ENCODE measurements at regions not wholly inside any gene's neighbourhood (a gene's known extent, or its start where the extent isn't known, plus 50 kb on each side); places are given as distances from the start of the nearest gene placed in this dataset.

DNA sequence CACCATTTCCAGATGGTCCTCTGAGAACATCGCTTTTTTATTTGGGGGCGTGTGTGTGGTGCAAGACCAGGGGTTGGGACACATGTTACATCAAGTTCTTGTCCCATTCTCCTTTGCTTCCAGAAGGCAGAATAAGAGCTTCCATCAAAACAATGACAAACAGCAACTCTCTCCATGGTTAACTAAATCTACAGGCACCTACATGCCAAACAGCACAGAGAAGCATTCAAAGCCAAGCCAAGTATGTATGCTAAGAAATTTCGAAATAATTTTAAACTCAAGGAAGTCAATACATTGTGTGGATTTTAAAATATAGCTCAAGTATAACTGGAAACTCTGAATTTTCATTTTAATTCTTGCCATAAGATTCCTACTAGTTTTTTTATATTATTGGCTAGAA lies 105.6 kb downstream of the SEC61B start:
- no peak for DNase-seq (ENCODE audit: low spot score)

DNA sequence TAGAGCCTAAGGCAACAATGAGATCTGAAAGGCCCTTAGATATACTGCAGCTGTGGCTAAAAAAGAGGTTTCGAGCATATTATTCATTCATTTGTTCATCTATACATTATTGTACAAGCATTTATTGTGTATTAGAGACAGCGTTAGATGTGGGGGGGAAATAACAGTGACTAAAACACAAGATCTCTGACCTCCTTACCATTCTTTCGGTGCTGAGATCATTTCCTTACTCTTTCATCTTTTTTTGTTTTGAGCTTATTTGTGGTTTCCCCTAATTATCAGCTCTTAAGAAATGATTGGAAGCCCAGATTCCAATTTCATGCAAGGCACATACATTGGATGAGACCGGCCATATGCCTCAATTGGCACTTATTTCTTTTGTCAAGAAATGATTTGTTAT lies 113.2 kb downstream of the SEC61B start:
- no peak for DNase-seq (ENCODE audit: low spot score)

DNA sequence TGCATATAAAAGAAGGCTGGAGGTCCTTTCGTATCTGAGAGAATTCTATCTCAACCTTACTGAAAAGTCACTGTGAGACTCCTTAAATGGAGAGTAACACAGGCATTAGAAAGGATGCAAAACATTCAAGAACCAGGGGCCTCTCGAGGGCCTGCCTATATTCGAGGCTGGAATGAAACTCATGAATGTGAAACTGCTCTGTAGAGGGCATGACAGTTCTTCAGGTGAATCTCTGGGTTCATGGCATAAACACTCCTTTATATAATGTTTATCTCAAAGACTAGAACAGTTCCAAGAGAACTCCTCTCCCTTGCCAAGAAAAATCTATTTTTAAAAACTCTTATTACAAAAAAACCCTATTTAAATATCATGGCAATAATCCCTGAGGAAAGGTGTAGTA lies 113.9 kb downstream of the SEC61B start:
- no peak for DNase-seq (ENCODE audit: low spot score)

DNA sequence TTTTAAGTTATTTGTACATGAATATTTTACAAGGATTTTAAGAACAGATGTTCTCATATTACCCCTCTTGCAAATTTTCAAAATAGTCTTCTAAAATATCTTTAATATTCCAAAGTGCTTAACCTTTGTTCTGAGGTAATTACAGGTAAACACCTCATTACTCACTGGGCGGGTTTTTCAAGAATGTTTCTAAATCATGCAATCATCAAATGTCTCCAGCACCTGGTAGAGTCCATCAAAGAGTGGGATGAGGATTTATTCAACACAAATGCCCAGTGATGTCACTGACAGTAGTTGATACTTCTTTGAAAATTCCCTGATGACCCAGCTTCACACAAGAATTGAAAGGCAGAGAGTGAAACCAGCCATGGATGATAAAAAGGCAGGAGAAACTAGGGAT lies 114.4 kb downstream of the SEC61B start:
- no peak for DNase-seq (ENCODE audit: low spot score)

DNA sequence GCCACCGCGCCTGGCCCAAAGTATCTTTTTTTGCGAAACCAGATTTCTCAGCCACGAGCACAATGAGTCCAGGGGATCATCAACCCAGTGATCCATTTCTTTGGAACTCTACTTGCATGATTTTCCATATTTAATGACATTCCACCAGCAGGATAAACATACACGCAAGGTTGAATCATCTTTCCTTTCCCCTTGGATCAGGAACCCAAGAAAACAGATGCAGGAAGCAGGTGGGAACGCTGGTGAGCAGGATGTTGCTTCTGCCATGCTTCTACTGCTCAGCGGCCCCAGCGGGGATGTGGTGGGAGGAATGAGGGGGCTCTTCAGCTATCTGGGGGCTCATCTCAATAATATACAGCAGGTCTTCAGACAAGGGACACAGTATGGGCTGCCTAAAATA lies 118.2 kb downstream of the SEC61B start:
- no peak for DNase-seq (ENCODE audit: low spot score)

DNA sequence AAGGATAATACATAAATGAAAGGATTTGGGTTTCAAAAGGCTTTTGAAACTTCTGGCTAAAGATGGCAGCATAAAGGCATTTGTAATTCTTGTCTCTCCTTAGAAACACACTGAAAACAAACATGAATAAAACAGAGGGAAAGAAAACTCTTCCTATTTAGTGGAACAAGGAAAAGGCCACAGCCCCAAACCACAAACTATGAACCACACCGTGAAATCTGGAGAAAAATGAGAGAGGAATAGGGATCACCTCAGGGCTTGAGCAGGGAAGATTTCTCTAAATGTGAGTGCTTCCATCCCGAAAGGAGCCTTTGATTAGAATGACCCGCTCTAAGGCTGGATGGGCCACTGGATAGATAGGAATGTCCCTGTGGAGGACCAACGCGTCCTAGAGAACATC lies 119.6 kb downstream of the SEC61B start:
- DNase-seq (ENCODE audit: low spot score): no peak

DNA sequence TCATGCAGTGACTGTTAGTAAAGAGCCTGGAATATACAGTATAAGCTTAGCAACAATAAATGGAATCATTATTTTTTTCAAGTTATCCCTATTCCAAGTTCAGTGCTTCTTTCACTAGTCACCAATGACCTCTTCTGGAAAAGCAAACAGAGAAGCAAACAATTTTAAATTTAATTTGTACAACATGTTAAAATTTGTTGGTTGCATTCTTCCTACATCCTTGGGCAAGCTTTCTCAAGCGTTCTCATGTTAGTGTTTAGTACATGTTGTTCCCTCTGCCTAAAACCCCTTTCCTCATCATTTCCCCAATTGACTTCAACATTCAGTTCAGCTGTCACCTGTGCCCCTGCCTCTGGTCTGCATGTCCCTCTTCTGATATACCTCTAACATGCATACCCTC lies 123.4 kb downstream of the SEC61B start:
- DNase-seq (ENCODE audit: low spot score): no peak

DNA sequence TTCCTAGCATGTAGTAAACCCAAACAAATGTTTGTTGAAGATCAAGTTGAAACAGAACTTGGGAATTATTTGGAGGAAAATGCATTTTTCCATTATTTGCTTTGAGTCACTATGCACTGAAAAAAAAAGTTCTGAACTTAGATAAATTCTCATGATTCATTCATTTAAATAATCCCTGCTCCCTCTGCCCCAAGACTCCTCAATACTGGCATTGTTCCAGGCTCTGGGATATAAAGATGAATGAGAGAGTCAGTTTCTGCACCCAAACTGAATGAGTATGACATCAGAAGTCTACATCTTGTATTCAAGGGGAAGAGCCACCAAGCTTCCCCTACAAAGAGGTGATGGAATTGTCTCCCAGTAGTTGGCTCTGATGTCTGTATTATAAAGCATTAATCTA lies 123.9 kb downstream of the SEC61B start:
- no peak for DNase-seq (ENCODE audit: low spot score)

DNA sequence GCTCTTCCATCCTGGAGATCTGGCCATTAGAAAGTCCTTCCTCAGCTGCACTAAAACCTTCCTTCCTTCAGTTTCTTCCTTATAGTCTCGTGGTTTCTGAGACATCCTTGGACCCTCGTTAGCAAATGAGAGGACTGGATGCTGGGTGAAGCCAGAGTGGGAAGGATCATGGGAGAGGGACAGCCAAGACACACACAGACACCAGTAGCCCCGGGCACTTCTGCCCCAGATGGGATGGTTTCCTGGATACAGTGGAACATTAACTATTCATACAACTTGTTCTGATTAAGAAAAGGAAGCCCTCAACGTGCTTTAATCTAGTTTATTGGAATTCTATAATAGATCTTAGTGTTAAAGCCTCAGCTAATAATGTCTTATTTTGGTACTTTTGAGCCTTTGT lies 125.5 kb downstream of the SEC61B start:
- DNase-seq (ENCODE audit: low spot score): no peak

DNA sequence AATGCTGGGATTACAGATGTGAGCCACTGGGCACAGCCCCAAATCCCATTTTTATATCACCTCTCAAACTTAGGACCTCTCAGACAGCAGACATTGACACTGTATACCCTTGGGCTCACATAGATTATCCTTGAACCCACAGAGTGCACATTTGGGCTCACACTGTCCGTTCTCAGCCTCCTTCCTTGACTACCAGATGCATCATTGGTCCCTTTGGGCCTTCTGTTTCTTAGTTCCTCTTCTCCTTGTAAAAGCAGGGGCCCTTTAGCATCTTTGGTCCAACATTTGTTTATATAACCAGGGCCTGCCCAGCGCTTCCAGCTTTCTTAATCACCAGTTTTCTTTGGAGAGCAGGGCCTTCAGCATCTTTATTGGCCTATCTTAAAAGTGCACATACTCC lies 126.2 kb downstream of the SEC61B start:
- no peak for DNase-seq (ENCODE audit: low spot score)

DNA sequence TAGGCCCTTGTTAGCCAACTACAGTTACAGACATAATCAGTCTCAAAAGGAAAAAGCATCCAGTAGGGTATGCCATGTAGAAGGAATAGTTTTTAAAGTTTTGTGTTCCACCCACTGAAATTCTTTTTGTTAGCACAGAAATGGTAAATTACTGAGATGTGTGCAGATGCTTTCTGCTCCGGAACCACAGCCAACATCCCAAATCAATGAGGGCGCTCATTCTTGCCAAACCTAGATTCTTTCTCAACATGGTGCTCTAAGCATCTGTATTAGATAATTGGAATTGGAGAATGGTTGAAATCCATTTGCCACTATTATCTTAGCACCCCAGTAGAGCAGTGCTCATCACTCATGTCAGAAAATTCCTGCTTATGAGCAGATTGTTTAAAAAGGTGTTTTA lies 127.8 kb downstream of the SEC61B start:
- DNase-seq (ENCODE audit: low spot score): no peak

DNA sequence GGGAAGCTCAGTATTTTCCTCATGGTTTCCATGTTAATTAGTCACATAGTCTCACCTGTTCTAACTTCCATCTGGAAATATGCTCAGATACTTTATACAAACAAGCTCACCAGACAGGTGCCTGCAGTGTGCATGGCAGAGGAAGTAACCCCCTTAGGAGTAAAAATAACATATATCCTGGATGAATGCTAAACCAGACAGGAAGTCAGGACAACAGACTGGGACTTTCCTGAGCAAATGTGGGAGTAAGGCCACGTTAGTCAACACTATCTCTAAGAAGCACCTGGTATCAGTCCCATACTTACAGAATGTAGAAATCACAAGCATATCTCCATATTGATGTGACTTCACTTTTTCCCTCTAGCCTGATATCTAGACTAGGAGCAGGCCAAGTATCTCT lies 128.4 kb downstream of the SEC61B start:
- no peak for DNase-seq (ENCODE audit: low spot score)

DNA sequence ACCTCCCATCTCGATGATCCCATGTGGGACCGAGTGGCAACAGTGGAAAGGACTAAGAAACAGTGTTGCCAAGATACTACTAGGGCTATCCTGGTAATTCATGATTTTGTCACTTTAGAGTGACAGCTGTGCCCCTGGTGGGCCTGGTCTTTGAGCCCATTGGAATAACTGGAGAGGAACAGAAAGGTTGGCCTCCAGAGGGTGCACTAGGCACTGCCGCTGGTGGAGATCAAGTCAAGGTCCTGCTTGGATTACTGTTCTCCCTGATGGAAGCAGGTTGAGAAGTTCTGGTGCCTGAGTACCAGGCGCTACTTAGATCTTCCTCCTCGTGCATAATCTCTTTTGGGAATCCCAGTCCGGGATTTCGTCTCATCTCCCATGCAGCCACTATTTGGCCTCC lies 129.6 kb downstream of the SEC61B start:
- DNase-seq (ENCODE audit: low spot score): no peak

DNA sequence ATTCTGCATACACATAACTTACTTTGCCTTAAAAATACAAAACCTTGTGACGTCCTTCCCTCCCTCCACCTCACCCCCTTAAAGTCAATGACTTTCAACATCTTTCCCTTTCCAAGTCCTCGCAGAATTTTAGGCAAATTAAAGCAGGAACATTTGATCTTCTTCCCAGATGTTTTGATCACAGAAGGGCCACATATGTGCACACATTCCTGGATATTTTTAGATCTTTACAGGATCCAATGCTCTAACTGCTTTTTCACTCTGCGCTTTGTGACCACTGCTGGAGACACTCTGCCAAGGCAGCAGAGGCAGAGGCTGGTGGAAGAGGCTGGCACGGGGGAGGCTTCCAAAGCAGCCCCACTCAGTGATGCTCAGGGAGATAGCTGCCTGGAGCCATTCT lies 130.7 kb downstream of the SEC61B start:
- DNase-seq (ENCODE audit: low spot score): no peak

DNA sequence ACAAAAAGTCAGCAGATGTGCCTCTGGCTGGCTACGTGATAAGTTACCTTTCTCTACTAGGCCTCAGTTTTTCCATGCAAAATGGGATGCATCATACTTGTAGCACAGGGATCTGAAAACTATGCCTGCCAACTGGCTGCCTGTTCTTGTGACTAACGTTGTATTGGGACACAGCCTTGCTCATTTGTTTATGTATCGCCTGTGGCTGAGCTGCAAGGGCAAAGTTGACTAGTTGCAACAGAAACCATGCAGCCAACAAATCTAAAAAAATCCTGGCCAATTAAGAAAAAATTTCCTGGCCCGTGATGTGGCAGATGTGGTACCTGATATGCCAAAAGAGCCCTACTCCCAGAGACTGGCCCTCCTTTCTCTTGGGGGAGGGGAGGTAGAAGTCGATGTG lies 131.3 kb downstream of the SEC61B start:
- no peak for DNase-seq (ENCODE audit: low spot score)

DNA sequence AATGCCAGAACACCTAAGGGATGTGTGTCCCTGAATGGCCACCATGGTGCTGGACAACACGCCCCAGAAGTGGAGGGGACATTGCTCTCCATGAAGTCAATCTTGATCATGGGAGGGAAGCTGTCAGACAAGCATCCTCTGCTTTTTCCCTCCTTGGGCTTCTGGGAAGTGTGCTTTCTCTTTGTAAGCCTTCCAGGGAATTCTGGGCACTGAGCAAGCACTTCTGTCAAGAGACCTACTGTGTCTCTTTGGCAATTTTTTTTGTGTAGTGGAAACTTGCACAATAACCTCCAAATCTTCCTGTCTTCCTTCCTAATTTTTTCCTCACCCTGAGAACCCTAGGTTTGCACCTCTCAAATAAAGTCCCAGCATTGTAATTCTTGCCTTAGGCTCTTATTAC lies 132.0 kb downstream of the SEC61B start:
- no peak for DNase-seq (ENCODE audit: low spot score)

DNA sequence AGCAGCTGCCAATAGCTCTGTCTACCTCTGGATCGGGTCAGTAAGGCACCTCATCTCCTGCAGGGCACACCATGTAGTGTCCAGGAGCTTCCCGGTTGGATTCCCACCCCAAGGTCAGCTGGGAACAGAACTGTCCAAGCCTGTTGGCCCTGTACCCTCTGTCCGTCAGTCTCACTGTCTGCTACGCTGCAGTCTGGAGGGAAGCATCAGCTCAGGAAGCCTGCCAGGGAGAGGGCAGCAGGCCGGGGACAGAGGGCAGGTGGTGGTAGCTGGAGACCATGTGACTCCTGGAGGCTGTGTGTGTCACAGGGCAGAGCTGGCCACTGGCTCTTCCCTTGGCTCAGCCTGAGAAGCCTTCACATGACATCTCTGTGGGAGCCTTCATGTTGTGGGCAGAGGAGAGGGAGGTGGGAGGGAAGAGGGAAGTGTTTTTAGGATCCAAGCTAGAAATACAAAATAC lies 134.5 kb downstream of the SEC61B start:
- no peak for DNase-seq (ENCODE audit: low spot score)

DNA sequence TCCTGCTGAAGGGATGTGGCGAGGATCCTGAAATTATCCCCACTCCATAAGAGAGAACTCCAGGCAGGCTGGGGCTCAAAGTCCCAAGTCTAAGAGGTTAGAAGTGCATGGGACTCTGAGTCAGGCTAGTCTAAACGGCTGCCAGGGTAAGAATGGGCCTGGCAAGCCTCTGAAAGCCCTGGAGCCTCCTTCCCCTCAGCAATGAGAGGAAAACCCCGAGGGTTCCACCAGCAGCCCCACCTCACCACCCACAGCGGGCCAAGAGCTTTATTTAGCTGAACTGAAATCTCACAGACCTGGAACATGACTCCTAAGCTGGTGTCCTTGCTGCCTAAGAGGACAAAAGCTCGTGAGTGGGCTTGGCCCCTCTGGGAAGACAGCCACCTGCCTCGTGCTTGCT lies 135.5 kb downstream of the SEC61B start:
- no peak for DNase-seq (ENCODE audit: low spot score)

DNA sequence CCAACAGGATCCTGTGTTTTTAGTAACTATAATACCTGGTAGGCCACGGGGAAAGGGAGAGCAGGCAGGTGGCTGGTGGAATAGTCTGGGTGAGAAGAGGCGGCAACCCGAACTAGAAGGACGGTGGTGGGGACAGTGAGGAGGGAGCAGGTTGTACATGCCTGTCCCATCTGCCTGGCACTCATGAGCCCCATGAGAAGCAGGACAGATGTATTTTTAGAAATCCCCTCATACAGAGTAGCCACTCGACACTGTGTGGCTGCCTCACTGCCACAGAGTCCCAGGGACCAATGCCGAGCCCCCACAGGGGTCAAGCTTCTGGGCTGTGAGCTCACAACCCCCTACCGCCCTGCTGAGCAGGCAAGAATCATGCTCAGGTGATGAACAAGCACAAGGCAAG lies 136.6 kb downstream of the SEC61B start:
- no peak for DNase-seq (ENCODE audit: low spot score)

DNA sequence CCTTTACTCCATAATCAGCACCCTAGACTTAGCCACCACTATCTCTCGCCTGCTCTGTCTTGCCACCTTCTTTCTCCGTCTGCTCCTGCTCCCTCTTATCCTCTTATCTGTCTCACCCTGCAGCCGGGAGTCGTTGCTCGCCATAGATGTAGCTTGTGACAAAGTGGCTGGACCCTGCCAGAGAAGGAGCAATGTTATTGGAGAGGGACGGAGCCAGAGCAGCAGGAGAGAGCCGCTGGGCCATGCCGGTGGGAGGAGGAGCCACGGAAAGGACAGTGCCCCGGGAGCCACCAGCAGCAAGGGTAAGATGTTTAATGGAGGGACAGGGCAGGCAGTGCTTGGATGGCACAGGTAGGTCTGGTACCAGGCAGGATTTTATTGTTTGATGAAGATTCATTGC lies 137.3 kb downstream of the SEC61B start:
- no peak for DNase-seq (ENCODE audit: low spot score)

DNA sequence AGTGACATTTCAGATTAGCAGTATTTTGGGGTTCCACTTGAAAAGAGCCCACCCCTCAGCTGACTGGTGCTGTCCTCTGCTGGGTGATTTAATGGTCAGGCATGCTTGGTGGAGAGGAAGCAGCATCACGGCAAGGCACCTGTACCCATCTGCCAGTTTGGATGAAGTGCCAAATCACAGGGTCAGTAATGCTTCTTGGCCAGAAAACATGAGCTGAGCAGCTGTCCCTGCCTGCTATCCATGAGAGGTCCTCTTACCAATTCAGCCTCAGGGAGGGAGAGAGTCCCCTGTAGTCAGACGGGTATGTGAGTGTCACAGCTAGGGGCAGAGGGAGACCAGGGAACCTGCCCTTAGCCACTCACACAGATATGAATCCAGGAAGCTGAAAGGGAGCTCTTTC lies 137.9 kb downstream of the SEC61B start:
- DNase-seq (ENCODE audit: low spot score): no peak

DNA sequence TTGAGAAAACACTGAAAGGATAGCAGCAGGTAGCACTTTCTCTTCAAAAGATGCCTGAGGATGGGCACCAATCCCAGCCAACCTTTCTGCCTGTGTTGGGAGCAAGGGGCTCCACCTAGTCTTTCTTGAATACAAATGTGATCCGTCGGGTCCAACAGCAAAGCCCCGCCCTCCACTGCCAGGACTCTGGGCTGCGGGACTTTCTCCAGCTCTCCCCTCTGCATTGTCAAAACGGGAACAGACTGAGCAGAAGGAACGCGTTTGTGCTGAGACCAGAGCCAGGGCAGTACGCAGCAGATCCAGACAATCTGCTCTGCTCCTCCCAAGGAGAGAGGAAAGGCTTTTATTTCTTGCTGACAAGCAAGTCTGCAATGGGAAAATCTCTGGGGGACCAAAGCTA lies 139.7 kb downstream of the SEC61B start:
- no peak for DNase-seq (ENCODE audit: low spot score)

DNA sequence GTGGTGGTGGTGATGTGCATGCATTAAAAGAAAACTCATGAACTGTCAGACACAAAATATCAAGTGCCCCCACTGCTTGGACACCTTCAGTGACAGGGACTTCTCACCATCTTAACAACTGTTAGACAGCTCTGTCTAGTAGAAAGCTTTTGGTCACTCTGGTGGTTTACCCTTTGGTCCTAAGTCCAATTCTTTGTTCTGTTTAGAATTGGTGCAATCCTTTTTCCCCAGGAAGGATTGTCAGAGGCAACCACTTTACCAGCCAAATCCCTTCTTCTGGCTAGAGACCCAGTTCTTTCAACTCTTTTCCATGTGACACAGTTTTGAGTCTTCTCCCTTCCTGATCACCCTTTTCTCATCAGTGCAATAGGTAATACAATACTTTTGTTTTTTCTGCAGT lies 140.2 kb downstream of the SEC61B start:
- DNase-seq (ENCODE audit: low spot score): no peak

DNA sequence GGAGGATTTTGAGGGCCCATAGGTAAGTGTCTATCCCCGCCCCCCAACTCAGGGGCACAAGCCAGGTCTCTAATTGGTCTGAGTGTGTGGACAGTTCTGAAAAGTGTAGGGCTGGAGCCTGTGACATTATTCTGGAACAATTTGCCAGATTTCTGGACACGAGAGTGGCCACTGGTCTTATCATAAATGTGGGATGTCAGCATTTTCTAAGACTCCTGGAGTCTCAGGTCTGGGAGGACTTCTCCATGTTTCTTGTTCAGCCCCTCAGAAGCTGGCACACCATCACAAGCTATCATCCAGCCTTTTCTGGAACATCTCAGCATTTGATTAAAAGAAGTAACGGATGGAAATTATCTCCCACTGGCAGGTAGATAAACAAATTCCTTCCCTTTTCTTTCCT lies 141.4 kb downstream of the SEC61B start:
- DNase-seq (ENCODE audit: low spot score): no peak

DNA sequence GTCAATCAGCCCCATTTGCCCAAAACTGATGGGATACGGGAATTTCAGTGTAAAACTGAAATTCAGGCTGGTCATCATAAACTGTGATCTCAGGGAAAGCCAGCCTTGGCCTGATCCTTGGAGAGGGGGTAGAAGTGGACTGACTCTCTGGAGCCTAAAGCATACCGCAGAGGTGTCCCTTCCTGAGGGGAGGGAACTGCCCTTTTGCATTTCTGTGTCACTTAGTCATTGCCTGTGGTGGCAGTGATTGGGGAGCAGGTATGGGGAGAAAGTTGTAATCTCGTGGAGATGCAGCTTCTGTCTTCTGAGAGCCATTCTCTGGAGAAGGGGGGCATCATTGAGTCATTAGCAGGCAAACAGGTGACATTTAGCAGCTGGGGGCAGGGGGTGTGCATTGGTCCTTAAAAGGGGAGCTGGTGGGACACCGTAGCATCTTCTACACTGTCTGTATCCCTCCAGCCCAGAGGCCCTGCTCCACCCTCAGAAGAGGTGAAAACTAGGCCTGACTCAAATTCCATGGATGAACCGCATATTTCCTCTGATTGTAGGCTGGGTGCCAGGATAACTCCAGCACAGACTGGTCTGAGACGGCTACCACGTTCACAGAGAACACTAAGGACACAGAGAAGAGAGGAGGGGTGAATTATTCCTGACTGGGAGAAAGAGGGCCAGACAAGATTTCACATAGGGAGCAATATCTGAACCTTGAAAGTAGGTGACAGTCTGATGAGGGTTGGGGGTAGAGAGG lies 143.3 kb downstream of the SEC61B start:
- DNase-seq (ENCODE audit: low spot score): no peak

Data from CD4-positive, alpha-beta T cell treated with Interleukin-6 at 100 ng/mL for 8 hours (primary cell).